AG09309 (cell line): ENCODE measurements at regions not wholly inside any gene's neighbourhood (a gene's known extent, or its start where the extent isn't known, plus 50 kb on each side); places are given as distances from the start of the nearest gene placed in this dataset.

Experiments
- DNase-seq: peaks from one replicate; pipeline ENCODE4 v3.0.0-alpha.2; 2010; ENCODE audit warnings: low read depth
- H3K4me3 ChIP-seq: 2 replicates; pipeline ENCODE4 v1.5.1; 2011; ENCODE audit warnings: mild to moderate bottlenecking, low read depth, low read length, moderate library complexity; ENCODE audit not compliant: control insufficient read depth
- CTCF ChIP-seq: IDR thresholded peaks from 2 replicates; pipeline ENCODE4 v1.5.1; 2011; ENCODE audit warnings: mild to moderate bottlenecking, low read depth, low read length, inconsistent platforms; ENCODE audit not compliant: insufficient read depth, control insufficient read depth; ENCODE audit errors: missing control alignments

- no peak for DNase-seq
- H3K4me3 ChIP-seq: no peak overlapping the region
- no peak for TF ChIP-seq CTCF
These were observed 143.6 kb downstream of the CEMIP2 start for GRCh38 chr9:71624728-71625127.

DNA sequence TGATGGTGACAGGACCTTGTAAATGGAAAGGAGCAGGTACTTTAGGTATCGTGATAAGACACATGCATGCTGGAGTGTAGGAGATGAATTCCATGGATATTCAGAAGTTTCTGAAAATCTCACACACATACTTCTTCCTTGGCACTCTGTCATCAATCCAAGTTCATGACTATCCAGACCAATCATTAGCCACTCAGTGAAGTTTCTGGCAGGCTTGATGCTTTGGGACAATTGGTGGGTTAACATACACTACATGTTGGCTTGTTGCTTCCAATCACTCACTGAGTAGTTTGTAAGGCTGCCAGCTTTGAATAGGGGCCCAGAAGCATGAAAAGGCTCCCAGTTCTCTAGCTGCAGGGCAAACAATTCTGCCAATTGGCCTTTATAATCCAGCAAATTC, 147.6 kb downstream of the CEMIP2 start:
- no peak for TF ChIP-seq CTCF
- H3K4me3 ChIP-seq: no peak overlapping the region
- no peak for DNase-seq

- TF ChIP-seq CTCF: no peak
- no peak overlapping the region for H3K4me3 ChIP-seq
- DNase-seq: no peak
These were observed 148.0 kb downstream of the CEMIP2 start for GRCh38 chr9:71620331-71620730.

DNA sequence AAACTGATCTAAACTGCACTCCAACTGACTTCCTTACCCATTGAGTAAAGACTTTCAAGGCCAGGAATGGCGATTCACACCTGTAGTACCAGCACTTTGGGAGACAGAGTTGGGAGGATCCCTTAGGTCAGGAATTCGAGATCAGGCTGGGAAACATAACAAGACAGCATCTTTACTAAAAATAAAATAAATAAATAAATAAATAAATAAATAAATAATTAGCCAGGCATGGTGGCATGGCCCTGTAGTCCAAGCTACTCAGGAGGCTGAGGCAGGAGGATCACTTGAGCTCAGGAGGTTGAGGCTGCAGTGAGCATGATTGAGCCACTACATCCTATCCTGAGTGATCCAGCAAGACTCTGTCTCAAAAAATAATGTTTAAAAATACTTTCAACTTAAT, 148.4 kb downstream of the CEMIP2 start:
- TF ChIP-seq CTCF: no peak
- DNase-seq: no peak
- no peak overlapping the region for H3K4me3 ChIP-seq

GRCh38 chr9:71614409-71615010, 153.8 kb downstream of the CEMIP2 start:
- no peak overlapping the region for H3K4me3 ChIP-seq
- no peak for DNase-seq
- no peak for TF ChIP-seq CTCF

GRCh38 chr9:71612889-71613288, 155.4 kb downstream of the CEMIP2 start:
- no peak for TF ChIP-seq CTCF
- no peak overlapping the region for H3K4me3 ChIP-seq
- no peak for DNase-seq

GRCh38 chr9:71609448-71609830, 158.9 kb downstream of the CEMIP2 start:
- DNase-seq: no peak
- no peak overlapping the region for H3K4me3 ChIP-seq
- TF ChIP-seq CTCF: no peak
